HG03520 (cell line): ENCODE measurements at regions not wholly inside any gene's neighbourhood (a gene's known extent, or its start where the extent isn't known, plus 50 kb on each side); places are given as distances from the start of the nearest gene placed in this dataset.

Source experiments
- ATAC-seq: cut with Tn5 transposase; IDR thresholded peaks from one replicate; pipeline ENCODE4 v1.9.1; 2021; ENCODE audit warnings: mild to moderate bottlenecking, moderate library complexity; ENCODE audit not compliant: unreplicated experiment

GRCh38 chr2:217392930-217393584 is 533.2 kb upstream of the TNP1 start:
- no peak for ATAC-seq

- ATAC-seq, result no peak
These were observed 528.0 kb upstream of the TNP1 start for GRCh38 chr2:217387776-217388387.

GRCh38 chr2:217386041-217386440 is 526.2 kb upstream of the TNP1 start:
- ATAC-seq, result no peak

DNA sequence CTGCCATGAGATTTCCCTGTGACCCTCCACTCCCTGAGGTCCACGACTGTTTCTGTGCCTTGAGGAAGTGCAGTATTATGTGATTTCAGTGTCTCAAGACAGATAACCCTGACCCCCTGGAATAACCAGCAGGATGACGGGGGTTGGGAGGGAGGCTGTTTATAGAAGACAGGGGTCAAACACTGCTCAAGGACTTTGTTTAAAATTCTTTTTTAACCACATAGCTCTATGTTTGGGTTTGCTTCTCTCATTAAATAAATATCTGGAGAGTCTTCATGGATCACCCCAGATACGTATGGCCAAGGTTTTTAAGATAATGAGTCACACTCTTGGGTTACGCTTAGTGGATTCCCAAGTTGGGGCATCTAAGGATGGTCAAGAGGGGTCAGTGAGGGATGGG is 523.8 kb upstream of the TNP1 start:
- ATAC-seq, result no peak

DNA sequence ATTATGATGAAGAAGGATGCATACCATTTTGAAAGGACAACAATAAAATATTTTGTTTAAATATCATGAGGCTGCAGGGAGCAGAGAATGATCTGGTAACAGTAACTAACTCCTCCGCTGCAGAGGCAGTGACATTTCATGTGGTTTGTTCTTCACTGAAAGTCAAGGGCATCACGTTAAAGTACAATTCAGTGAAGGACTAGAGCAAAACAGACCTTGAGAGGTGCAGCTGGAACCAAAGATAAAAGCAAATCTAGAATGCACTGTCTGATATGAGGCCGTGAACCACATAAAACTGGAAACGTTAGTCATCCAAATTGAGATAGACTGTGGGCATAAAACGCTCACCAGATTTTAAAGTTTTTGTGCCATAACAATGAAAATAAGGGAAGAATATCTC is 522.9 kb upstream of the TNP1 start:
- no peak for ATAC-seq

GRCh38 chr2:217379807-217380206 is 519.9 kb upstream of the TNP1 start:
- no peak for ATAC-seq

DNA sequence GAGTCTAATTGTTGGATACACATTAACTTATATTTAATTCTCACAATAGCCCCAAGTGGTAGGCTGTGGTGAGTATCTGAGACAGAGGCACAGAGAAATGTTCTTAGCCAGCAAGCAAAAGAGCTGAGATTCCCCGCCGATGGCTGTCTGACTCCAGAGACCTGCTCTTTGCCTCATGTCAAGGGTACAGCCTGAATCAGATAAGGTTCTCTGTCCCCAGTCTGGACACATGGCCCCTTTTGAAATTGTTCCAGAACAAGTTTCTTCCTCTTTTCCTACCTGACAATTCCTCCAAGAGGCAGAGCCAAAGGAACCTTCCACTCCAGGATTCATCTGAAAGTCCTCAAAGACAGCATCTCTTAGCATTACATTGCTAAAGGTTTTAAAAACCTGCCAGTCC is 512.9 kb upstream of the TNP1 start:
- ATAC-seq, result no peak

DNA sequence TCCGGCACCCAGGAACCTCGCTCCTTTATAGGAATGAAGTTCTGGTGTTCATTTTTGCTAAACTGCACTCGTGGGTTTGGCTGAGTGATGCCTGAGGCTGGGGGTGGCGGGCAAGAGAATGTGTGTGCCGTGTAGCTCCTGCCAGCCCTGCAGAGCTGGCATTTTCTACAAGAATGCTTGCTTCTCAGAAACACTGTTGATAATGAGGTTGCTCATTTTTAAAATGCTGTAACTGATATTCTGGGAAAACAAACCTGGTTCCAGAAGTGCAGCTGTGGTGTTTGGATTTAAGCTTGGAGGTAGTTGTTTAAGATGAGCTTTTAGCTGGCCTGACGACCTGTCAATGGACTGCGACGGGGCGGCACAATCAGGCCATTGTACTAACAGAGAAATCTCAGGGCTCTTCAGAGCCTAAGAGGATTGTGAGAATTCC is 511.9 kb upstream of the TNP1 start:
- ATAC-seq, result no peak

DNA sequence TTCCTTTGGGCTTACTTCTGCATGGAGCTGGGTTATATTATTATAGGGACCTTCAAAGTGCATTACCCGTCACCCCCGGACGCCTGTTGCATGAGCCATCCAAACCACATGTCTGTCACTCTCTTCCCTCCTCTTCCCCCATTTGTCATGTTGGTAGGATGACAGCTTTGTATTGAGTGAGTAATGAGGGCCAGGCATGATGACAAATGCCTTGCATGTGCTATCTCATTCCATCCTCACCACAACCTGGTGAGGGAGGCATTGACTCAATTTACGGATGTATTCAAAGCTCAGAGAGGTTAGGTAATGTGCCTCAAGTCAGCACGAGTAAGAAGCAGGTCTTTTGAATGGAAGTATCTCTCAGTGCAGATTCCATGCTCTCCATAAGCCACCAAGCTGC is 510.5 kb upstream of the TNP1 start:
- no peak for ATAC-seq

DNA sequence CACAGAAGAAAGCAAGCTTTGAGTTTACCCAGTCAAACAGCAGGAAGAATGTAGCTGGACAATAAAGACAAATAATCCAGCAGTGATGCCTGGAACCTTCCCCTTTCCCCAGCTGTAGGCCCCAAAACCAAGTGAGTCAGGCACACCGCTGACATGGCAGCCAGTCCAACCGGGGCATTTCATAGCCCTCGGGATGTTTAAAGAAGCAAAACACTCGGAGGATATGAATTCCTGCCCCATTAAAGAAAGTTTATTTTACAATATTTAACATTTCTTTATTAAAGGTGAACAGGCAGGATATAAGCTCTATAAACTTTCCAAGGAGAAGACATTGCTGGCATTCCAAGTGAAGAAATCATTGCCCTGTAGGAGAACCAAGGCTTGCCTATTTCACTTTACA is 507.6 kb upstream of the TNP1 start:
- no peak for ATAC-seq

- ATAC-seq, result no peak
These were observed 507.1 kb upstream of the TNP1 start for GRCh38 chr2:217366966-217367365.

GRCh38 chr2:217366266-217366895 is 506.5 kb upstream of the TNP1 start:
- no peak for ATAC-seq

DNA sequence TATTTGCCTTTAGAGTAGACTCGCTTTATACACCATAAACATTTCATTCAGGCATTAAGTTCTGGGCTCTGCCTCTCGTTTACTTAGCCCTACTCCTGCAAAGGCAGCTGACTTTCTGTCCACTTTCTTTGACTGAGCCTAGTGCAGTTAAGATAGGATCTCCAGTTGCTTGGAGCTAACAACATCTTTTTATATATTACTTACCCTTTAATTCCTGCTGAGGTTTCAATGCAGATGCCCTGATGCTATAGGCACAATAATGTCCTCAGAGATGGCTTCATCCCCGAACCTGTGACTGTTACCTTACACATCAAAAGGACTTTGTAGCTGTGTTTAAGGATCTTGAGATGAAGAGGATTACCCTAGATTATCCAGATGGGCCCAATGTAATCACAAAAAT is 505.8 kb upstream of the TNP1 start:
- no peak for ATAC-seq

DNA sequence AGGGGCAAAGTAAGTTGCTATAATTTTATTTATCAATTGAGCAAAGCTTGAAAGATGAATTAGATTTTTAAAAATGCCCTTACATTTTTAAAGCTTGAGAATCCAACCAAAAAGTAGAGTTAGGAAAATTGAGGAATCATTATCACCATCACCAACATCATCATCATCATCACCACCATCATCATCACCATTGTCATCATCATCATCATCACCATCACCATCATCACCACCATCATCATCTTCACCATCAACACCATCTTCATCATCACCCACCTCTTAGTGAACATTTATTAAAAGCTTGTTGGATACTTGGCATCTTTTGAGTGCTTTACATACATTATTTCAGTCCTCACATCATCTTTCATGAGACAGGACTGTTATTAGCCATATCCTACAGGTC is 504.4 kb upstream of the TNP1 start:
- ATAC-seq, result no peak

- ATAC-seq, result no peak
These were observed 503.6 kb upstream of the TNP1 start for GRCh38 chr2:217363470-217363869.

GRCh38 chr2:217362710-217363109 is 502.8 kb upstream of the TNP1 start:
- no peak for ATAC-seq

DNA sequence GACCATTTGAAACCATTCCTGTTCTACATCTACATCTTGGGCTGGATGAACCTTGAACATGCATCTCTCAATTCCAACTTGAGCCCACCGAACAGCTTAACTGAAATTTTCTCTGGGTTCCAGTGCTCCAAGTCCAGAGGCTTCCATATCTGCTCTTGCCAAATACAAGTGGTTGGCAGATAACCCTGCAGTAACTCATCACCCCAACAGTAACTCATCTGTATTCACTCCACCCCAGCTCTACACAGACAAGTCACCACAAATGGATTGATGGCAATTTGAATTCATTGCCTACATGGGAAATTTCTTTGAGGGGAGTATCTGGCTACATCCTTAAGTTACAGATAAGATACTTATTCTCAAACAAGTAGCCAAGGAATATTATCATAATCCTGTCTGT is 502.4 kb upstream of the TNP1 start:
- ATAC-seq, result no peak

- no peak for ATAC-seq
These were observed 501.6 kb upstream of the TNP1 start for GRCh38 chr2:217361483-217361880.

GRCh38 chr2:217360781-217361482 is 501.1 kb upstream of the TNP1 start:
- no peak for ATAC-seq

GRCh38 chr2:217360111-217360510 is 500.2 kb upstream of the TNP1 start:
- ATAC-seq, result no peak

DNA sequence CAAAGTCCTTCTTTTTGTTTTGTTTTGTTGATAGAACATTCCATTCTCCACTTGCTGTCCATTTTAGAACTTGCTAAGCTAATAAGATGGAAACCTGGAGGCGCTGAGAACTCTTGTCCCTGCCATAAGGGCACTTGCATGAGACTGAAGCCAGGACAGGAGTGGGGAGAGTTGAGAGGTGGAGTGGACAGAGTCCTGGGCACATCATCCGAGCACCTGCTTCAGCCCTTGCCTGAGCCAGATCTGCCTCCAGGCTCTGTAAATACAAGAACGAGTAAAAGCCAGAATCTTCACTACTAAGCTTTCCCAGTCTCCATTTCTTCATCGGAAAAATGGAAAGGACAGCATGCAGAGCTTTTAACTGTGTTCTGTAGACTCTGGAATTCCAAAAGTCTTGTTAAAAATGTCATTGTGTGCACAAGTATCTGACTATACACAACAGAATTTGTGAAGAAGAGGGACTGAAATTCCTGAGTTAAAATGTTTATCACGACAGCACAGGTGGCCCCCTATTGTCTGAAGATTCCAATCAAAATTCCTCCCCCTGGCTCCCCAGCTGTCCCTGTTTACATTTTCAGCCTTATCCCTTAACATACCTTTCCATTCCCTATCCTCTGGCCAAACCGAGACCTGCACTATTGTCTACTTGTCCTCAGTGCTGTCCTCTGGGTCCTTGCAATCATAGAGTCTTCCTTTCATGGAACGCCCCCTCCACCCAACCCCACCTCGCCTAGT is 498.2 kb upstream of the TNP1 start:
- no peak for ATAC-seq
